Mesendoderm (in vitro differentiated cells): ENCODE measurements at regions not wholly inside any gene's neighbourhood (a gene's known extent, or its start where the extent isn't known, plus 50 kb on each side); places are given as distances from the start of the nearest gene placed in this dataset.
A peak's percentile ranks its signal among the peaks of the same experiment; 100 is the strongest.

ENCODE experiments used
- DNase-seq: peaks from one replicate; pipeline ENCODE4 v3.0.0; 2013
- H2AK5ac ChIP-seq: 2 replicates; pipeline ENCODE4 v1.6.1; 2013; ENCODE audit warnings: low read length, inconsistent platforms
- H2BK120ac ChIP-seq: 2 replicates; pipeline ENCODE4 v1.6.1; 2013; ENCODE audit warnings: low read depth, mild to moderate bottlenecking, low read length, moderate library complexity, mixed read lengths
- H2BK15ac ChIP-seq: replicated peaks from 2 replicates; pipeline ENCODE4 v1.6.1; 2013; ENCODE audit warnings: low read depth, mild to moderate bottlenecking, moderate library complexity
- H2BK5ac ChIP-seq: 2 replicates; pipeline ENCODE4 v1.6.1; 2013; ENCODE audit warnings: low read length, inconsistent platforms
- H3K18ac ChIP-seq: 2 replicates; pipeline ENCODE4 v1.6.1; 2013; ENCODE audit warnings: mild to moderate bottlenecking, low read length, mixed read lengths
- H3K23ac ChIP-seq: one replicate; pipeline ENCODE4 v1.6.1; 2013; ENCODE audit warnings: low read length
- H3K27ac ChIP-seq: 2 replicates; pipeline ENCODE4 v1.5.1; 2013; ENCODE audit warnings: low read depth, mild to moderate bottlenecking, inconsistent platforms, low read length, moderate library complexity
- H3K27me3 ChIP-seq: 2 replicates; pipeline ENCODE4 v1.6.1; 2013; ENCODE audit warnings: low read length, control low read depth, mild to moderate bottlenecking, inconsistent platforms; ENCODE audit not compliant: insufficient read depth, poor library complexity
- H3K36me3 ChIP-seq: 2 replicates; pipeline ENCODE4 v1.6.1; 2013; ENCODE audit warnings: low read length, inconsistent platforms; ENCODE audit not compliant: control insufficient read depth, insufficient read depth
- H3K4ac ChIP-seq: one replicate; pipeline ENCODE4 v1.6.1; 2013; ENCODE audit warnings: low read depth, mild to moderate bottlenecking, low read length, moderate library complexity
- H3K4me1 ChIP-seq: 2 replicates; pipeline ENCODE4 v1.6.1; 2013; ENCODE audit warnings: low read depth, low read length, inconsistent platforms; ENCODE audit not compliant: control insufficient read depth
- H3K4me2 ChIP-seq: 2 replicates; pipeline ENCODE4 v1.6.1; 2013; ENCODE audit warnings: low read length
- H3K4me3 ChIP-seq: 2 replicates; pipeline ENCODE4 v1.5.1; 2013; ENCODE audit warnings: mild to moderate bottlenecking, low read length
- H3K56ac ChIP-seq: one replicate; pipeline ENCODE4 v1.6.1; 2013; ENCODE audit warnings: low read length
- H3K79me1 ChIP-seq: 2 replicates; pipeline ENCODE4 v1.6.1; 2013; ENCODE audit warnings: low read length, inconsistent platforms
- H3K79me2 ChIP-seq: 2 replicates; pipeline ENCODE4 v1.6.1; 2013; ENCODE audit warnings: mild to moderate bottlenecking, low read length; ENCODE audit not compliant: control insufficient read depth, insufficient read depth
- H3K9ac ChIP-seq: 2 replicates; pipeline ENCODE4 v1.6.1; 2013; ENCODE audit warnings: low read length, inconsistent platforms
- H4K5ac ChIP-seq: one replicate; pipeline ENCODE4 v1.6.1; 2013; ENCODE audit warnings: low read length
- H4K8ac ChIP-seq: one replicate; pipeline ENCODE4 v1.6.1; 2013; ENCODE audit warnings: low read depth, mild to moderate bottlenecking, control low read depth, low read length, moderate library complexity
- WGBS: extraction: QIAGEN DNeasy Blood & Tissue Kit; methylation state at CpG from one replicate; pipeline ENCODE4 v1.1.7; 2013; ENCODE audit warnings: low lambda C conversion rate, missing lambda C conversion rate; ENCODE audit not compliant: insufficient coverage; ENCODE audit errors: extremely low coverage; 5-methylcytosine and 5-hydroxymethylcytosine counted together

DNA sequence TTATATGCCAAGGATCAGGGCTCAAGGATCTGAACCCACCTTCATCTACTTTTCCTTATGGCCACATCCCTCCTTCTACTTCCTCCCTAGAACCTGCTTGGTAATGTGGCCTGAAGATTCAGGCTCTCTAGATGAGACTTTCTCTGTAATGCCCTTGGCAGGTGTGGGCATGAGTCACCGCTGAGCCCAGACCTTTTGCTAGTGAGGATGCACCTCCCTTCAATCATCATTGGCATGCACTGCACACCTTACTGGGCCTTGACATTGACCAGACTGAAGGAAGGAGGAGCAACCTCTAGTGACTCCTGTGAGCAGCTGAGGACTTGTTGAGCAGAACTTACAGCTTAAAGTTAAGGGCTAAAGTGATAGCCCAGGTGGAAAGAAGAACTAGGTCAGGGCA, 405.3 kb downstream of the MAFB start:
- no peak overlapping the region for H2AK5ac ChIP-seq
- no peak overlapping the region for H3K4me2 ChIP-seq
- no peaks in the 10 kb centered on the region for H3K79me1 ChIP-seq
- no CpG with 5 or more reads among the region's 1 CpG for WGBS
- no peaks in the 10 kb centered on the region for H3K79me2 ChIP-seq
- no peak overlapping the region for H2BK15ac ChIP-seq
- no peaks in the 10 kb centered on the region for H3K36me3 ChIP-seq
- H3K56ac ChIP-seq: no peak overlapping the region
- no peak overlapping the region for H3K4ac ChIP-seq
- no peak overlapping the region for H3K23ac ChIP-seq
- no peak overlapping the region for H3K18ac ChIP-seq
- peaks cover 14% of the 10 kb centered on the region for H3K4me1 ChIP-seq
- H3K4me3 ChIP-seq: no peak overlapping the region
- no peak overlapping the region for H2BK120ac ChIP-seq
- H2BK5ac ChIP-seq: no peak overlapping the region
- H4K8ac ChIP-seq: no peak overlapping the region
- H3K9ac ChIP-seq: no peak overlapping the region
- H3K27ac ChIP-seq: no peak overlapping the region
- H4K5ac ChIP-seq: no peak overlapping the region
- no peak for DNase-seq
- H3K27me3 ChIP-seq: no peaks in the 10 kb centered on the region

DNA sequence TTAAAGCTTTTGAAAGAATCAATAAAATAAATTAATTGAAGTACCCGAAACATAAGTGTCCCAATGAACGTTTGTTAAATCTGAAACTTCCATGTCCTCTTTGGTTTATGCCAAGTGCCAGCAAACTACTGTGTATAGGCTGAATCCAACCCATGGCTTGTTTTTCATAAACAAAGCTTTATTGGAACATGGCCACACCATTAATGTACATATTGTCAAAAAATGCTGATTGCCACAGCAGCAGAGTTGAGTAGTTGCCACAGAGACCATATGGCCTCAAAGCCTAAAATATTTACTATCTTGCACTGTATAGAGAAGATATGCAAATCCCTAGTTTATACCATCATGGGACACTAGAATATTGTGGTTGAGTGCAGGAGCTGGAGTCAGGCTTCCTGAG, 406.1 kb downstream of the MAFB start:
- Histone ChIP-seq H3K4ac (no peak overlapping the region), H3K18ac (no peak overlapping the region), H2BK15ac (no peak overlapping the region), H3K56ac (no peak overlapping the region), H3K79me1 (no peaks in the 10 kb centered on the region), H3K27ac (no peak overlapping the region), H2BK120ac (no peak overlapping the region), H2AK5ac (no peak overlapping the region), H3K27me3 (no peaks in the 10 kb centered on the region), H4K8ac (no peak overlapping the region), H3K79me2 (no peaks in the 10 kb centered on the region), H2BK5ac (no peak overlapping the region), H3K4me3 (no peak overlapping the region), H3K23ac (no peak overlapping the region), H3K36me3 (no peaks in the 10 kb centered on the region), H3K4me2 (no peak overlapping the region), H3K9ac (no peak overlapping the region), H4K5ac (no peak overlapping the region), H3K4me1 (peaks cover 18% of the 10 kb centered on the region)
- WGBS: no CpG with 5 or more reads among the region's 2 CpGs
- no peak for DNase-seq

DNA sequence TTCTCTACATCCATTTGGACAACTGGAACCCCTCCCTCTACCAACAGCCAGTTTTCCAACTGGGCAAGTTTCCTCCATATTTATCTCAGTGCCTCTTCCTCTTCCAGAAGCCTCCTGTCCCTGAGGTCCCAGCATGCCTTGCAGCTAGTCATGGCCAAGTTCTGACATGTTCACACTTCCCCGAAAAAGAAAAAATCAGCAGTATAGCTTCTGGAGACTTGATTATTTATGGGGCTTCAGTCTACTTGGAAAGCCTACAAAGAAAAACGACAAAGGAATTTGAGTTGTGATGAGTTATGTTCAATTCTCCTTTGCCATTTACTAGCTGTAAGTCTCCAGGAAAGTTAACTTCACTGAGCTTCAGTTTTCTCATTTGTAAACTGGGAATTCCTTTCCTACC, 406.5 kb downstream of the MAFB start:
- Histone ChIP-seq H3K79me2 (no peaks in the 10 kb centered on the region), H2BK120ac (no peak overlapping the region), H3K4me2 (no peak overlapping the region), H2AK5ac (no peak overlapping the region), H4K5ac (no peak overlapping the region), H2BK15ac (no peak overlapping the region), H3K9ac (no peak overlapping the region), H3K36me3 (no peaks in the 10 kb centered on the region), H3K4me3 (no peak overlapping the region), H3K56ac (no peak overlapping the region), H3K4ac (no peak overlapping the region), H3K23ac (no peak overlapping the region), H3K79me1 (no peaks in the 10 kb centered on the region), H3K4me1 (peaks cover 19% of the 10 kb centered on the region), H2BK5ac (no peak overlapping the region), H3K27me3 (no peaks in the 10 kb centered on the region), H3K27ac (no peak overlapping the region), H4K8ac (no peak overlapping the region), H3K18ac (no peak overlapping the region)
- no CpG with 5 or more reads among the region's 2 CpGs for WGBS
- no peak for DNase-seq

DNA sequence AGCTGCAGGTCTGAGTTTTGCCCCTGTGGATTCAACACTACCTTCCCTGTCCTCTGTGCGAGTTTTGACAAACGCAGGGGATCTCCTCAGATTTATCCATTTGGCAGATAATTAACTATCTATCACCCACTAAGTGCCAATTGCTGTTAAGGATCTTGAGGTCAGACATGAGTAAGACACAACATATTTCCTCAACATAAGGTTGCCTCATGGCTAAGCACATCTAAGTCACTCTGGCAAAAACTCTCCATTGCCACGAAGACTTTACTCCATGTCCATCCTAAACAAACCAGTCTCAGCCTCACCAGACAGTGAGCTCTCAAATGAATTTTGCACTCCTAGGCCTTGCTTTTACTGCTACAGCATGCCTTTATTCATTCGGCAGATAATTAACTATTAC, 408.4 kb downstream of the MAFB start:
- H3K27me3 ChIP-seq: no peaks in the 10 kb centered on the region
- no peaks in the 10 kb centered on the region for H3K36me3 ChIP-seq
- peak overlapping the region; percentile 80 for H3K18ac ChIP-seq
- no peaks in the 10 kb centered on the region for H3K79me2 ChIP-seq
- no peak overlapping the region for H4K8ac ChIP-seq
- no peak overlapping the region for H3K23ac ChIP-seq
- H3K79me1 ChIP-seq: no peaks in the 10 kb centered on the region
- no peak overlapping the region for H3K9ac ChIP-seq
- DNase-seq: no peak
- H2BK120ac ChIP-seq: no peak overlapping the region
- H4K5ac ChIP-seq: no peak overlapping the region
- H3K4me2 ChIP-seq: no peak overlapping the region
- H2BK15ac ChIP-seq: no peak overlapping the region
- H2AK5ac ChIP-seq: peak overlapping the region; percentile 6
- H3K4me1 ChIP-seq: peaks cover 19% of the 10 kb centered on the region
- H3K27ac ChIP-seq: no peak overlapping the region
- no CpG with 5 or more reads among the region's 4 CpGs for WGBS
- no peak overlapping the region for H3K56ac ChIP-seq
- H3K4ac ChIP-seq: no peak overlapping the region
- no peak overlapping the region for H2BK5ac ChIP-seq
- no peak overlapping the region for H3K4me3 ChIP-seq

DNA sequence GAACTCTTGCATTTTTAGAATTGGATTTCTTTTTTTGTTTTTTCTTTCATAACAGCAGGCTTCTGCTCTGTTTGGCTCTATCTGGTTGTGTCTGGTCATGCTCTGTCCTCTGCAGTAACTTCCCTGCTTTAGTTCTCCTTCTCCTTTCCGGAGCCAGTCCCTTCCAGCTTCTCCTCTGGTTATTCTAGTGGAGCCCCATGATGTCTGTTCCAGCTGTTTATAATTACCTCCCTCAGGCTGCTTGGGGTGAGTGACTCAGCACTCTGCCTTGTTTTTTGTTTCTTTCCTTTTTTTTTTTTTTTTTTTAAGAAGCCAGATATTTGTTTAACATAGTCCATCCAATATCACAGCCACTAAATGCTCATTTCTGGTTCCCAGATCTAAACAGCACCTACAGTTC, 409.6 kb downstream of the MAFB start:
- H2AK5ac ChIP-seq: no peak overlapping the region
- peak overlapping the region; percentile 63 for H3K18ac ChIP-seq
- peak; percentile 77 for DNase-seq
- H2BK15ac ChIP-seq: no peak overlapping the region
- no peak overlapping the region for H4K8ac ChIP-seq
- H3K4me1 ChIP-seq: peaks cover 27% of the 10 kb centered on the region
- peak overlapping the region; percentile 11 for H3K27ac ChIP-seq
- H3K9ac ChIP-seq: no peak overlapping the region
- no peaks in the 10 kb centered on the region for H3K79me2 ChIP-seq
- no peaks in the 10 kb centered on the region for H3K27me3 ChIP-seq
- no peak overlapping the region for H3K4ac ChIP-seq
- peaks cover 1% of the 10 kb centered on the region for H3K79me1 ChIP-seq
- no peak overlapping the region for H3K4me3 ChIP-seq
- H2BK5ac ChIP-seq: peak overlapping the region; percentile 20
- H3K23ac ChIP-seq: no peak overlapping the region
- no peaks in the 10 kb centered on the region for H3K36me3 ChIP-seq
- WGBS: no CpG with 5 or more reads among the region's 1 CpG
- H4K5ac ChIP-seq: no peak overlapping the region
- H2BK120ac ChIP-seq: no peak overlapping the region
- no peak overlapping the region for H3K4me2 ChIP-seq
- H3K56ac ChIP-seq: peak overlapping the region; percentile 18

DNA sequence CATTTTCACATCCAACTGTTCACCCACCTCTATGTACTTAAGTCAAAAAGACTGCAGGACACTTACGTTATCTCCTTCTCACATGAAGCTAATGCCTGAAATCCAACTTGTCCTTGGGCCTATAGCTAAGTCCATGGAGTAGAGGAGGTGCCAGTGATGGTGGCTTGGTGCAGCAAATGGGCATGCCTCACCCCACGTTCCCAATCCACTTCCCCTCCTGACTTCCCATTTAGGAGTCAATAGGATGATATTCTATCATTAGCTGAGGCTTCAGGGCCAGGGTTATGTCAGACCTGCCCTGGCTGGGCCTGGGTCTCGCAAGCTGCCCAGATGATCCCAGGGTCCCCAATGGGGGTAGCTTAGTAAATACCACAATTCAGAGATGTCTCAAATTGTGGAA, 410.4 kb downstream of the MAFB start:
- no peak overlapping the region for H3K4ac ChIP-seq
- no peak overlapping the region for H4K5ac ChIP-seq
- peak overlapping the region; percentile 18 for H3K56ac ChIP-seq
- no peak overlapping the region for H3K23ac ChIP-seq
- no peak overlapping the region for H3K4me2 ChIP-seq
- peaks cover 27% of the 10 kb centered on the region for H3K4me1 ChIP-seq
- H2BK120ac ChIP-seq: no peak overlapping the region
- no CpG with 5 or more reads among the region's 3 CpGs for WGBS
- no peak overlapping the region for H3K9ac ChIP-seq
- peaks cover 1% of the 10 kb centered on the region for H3K79me1 ChIP-seq
- H3K79me2 ChIP-seq: no peaks in the 10 kb centered on the region
- H4K8ac ChIP-seq: no peak overlapping the region
- H2AK5ac ChIP-seq: peak overlapping the region; percentile 89
- peak overlapping the region; percentile 53 for H2BK5ac ChIP-seq
- peak overlapping the region; percentile 42 for H3K18ac ChIP-seq
- H3K36me3 ChIP-seq: no peaks in the 10 kb centered on the region
- no peak overlapping the region for H3K4me3 ChIP-seq
- no peak overlapping the region for H2BK15ac ChIP-seq
- H3K27me3 ChIP-seq: no peaks in the 10 kb centered on the region
- peak overlapping the region; percentile 11 for H3K27ac ChIP-seq
- no peak for DNase-seq
